Panc1 (cell line): ENCODE measurements at regions not wholly inside any gene's neighbourhood (a gene's known extent, or its start where the extent isn't known, plus 50 kb on each side); places are given as distances from the start of the nearest gene placed in this dataset.

Source experiments
- ATAC-seq: fragments of 200-7000 bp; cut with Tn5 transposase; 2 replicates; pipeline ENCODE4 v1.9.1; 2020; ENCODE audit warnings: mild to moderate bottlenecking, moderate library complexity
- BruUV-seq: library from RNA; stranded (reverse); fragments of 400-500 nt; replicated peaks from 2 replicates; lab custom pipeline; 2021; lab: Mats Ljungman, UMichigan
- CTCF ChIA-PET: fragments of 300-600 bp; sonication (Branson Sonifier 250); formaldehyde crosslinking; loops from one replicate; lab custom pipeline; 2022; ENCODE audit warnings: antibody characterized with exemption; lab: Charles Lee
- POLR2A ChIA-PET: fragments of 300-600 bp; sonication (Branson Sonifier 250); formaldehyde crosslinking; loops from one replicate; lab custom pipeline; 2022; ENCODE audit warnings: antibody characterized with exemption; lab: Charles Lee
- DNase-seq: peaks from one replicate; pipeline ENCODE4 v3.0.0-alpha.2; 2010; ENCODE audit warnings: low read depth, low spot score
- H3K27ac ChIP-seq: 2 replicates; pipeline ENCODE4 v1.5.1; 2011; ENCODE audit warnings: mild to moderate bottlenecking, low read length, inconsistent platforms
- H3K27me3 ChIP-seq: fragments of 200-500 bp; sonication (Bioruptor generic); 2 replicates; pipeline ENCODE4 v1.6.0; 2014; ENCODE audit warnings: low read length, inconsistent platforms; ENCODE audit not compliant: control insufficient read depth, insufficient read depth
- H3K36me3 ChIP-seq: fragments of 200-500 bp; sonication (Bioruptor generic); 2 replicates; pipeline ENCODE4 v1.5.1; 2014; ENCODE audit warnings: inconsistent platforms, mild to moderate bottlenecking, low read length, moderate library complexity; ENCODE audit not compliant: control insufficient read depth, insufficient read depth
- H3K4me1 ChIP-seq: 2 replicates; pipeline ENCODE4 v1.5.1; 2011; ENCODE audit warnings: inconsistent platforms, mild to moderate bottlenecking, low read length, moderate library complexity; ENCODE audit not compliant: control insufficient read depth, insufficient read depth
- H3K4me3 ChIP-seq, 2 experiments: 2 replicates each; pipeline ENCODE4 v1.5.1; 2011 to 2012; ENCODE audit warnings: low read depth in 2 of 2, low read length in 2 of 2, mild to moderate bottlenecking in 2 of 2, inconsistent platforms in 1 of 2, moderate library complexity in 1 of 2
- H3K9me3 ChIP-seq: fragments of 200-500 bp; sonication (Bioruptor generic); 2 replicates; pipeline ENCODE4 v1.5.1; 2014; ENCODE audit warnings: low read depth, mild to moderate bottlenecking, inconsistent platforms, low read length, moderate library complexity; ENCODE audit not compliant: control insufficient read depth, insufficient read depth
- POLR2AphosphoS5 ChIP-seq: IDR thresholded peaks from 2 replicates; pipeline ENCODE4 v1.6.1; 2012; ENCODE audit warnings: mild to moderate bottlenecking, low read depth, low read length, moderate library complexity
- SIN3A ChIP-seq: IDR thresholded peaks from 2 replicates; pipeline ENCODE4 v1.6.1; 2012; ENCODE audit warnings: low read depth, mild to moderate bottlenecking, low read length, moderate library complexity, borderline replicate concordance; ENCODE audit not compliant: insufficient read depth
- TCF7L2 ChIP-seq: IDR thresholded peaks from 2 replicates; pipeline ENCODE4 v1.6.1; 2011; ENCODE audit warnings: mild to moderate bottlenecking, low read depth, low read length, inconsistent platforms
- in situ Hi-C: cut with HindIII; loops from 2 replicates; pipeline ENCODE4 v1.10.0; 2016; ENCODE audit warnings: low sequenced_read_pairs, low pct_unique_long_range_greater_than_20kb
- intact Hi-C: fragments of 100-400 bp; cut with micrococcal nuclease; formaldehyde crosslinking; loops from one replicate; pipeline ENCODE4 v1.10.0; 2022; ENCODE audit not compliant: unreplicated experiment
- TF ChIP-seq, protein P1 (sequence below): fragments of 450-650 bp; IDR thresholded peaks from 2 replicates; pipeline ENCODE4 v1.5.1; 2017; ENCODE audit warnings: mild to moderate bottlenecking
- TF ChIP-seq, protein P2 (sequence below), 2 experiments: IDR thresholded peaks; 2 replicates each; pipeline ENCODE4 v1.6.1; 2011 to 2012; ENCODE audit warnings: low read depth in 2 of 2, control low read depth in 1 of 2, low read length in 1 of 2, mild to moderate bottlenecking in 1 of 2, moderate library complexity in 1 of 2; ENCODE audit not compliant: insufficient read depth in 1 of 2

DNA sequence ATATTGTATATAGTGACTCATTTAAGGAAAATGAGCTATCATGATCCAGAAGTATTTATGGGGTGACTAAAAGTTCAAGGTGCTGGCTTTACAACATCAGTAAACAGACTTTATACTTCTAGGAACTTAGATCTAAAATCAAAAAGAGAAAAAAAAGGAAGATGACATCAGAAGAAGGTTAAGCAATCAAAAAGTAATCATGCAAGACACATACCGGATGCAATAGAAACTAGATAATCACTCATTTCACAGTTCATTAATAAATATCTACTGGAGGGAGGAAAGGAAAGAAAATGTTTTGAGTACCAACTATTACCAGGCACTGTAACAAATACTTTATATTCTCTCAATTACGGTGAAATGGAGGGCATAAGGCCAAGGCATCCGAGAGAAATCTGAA lies 276.4 kb downstream of the SPRY1 start:
- DNase-seq: no peak
- ATAC-seq: no peak
- Histone ChIP-seq H3K27ac (peak overlapping the region; percentile 68; the same call in 1 of the 2 replicates), H3K4me3 (no peak overlapping the region), H3K4me1 (peaks cover 7% of the 10 kb centered on the region), H3K27me3 (no peaks in the 10 kb centered on the region), H3K36me3 (no peaks in the 10 kb centered on the region), H3K9me3 (no peaks in the 10 kb centered on the region)
- no TSS peak for BruUV-seq
- ChIA-PET CTCF (no interaction called here), POLR2A (no interaction called here)
- TF ChIP-seq TCF7L2: 0 out of 2 replicates have a peak, but pooled peaks have one; percentile 28
- TF ChIP-seq POLR2AphosphoS5: no peak
- in situ Hi-C loops (no loop called here), intact Hi-C loops (no loop called here)

DNA sequence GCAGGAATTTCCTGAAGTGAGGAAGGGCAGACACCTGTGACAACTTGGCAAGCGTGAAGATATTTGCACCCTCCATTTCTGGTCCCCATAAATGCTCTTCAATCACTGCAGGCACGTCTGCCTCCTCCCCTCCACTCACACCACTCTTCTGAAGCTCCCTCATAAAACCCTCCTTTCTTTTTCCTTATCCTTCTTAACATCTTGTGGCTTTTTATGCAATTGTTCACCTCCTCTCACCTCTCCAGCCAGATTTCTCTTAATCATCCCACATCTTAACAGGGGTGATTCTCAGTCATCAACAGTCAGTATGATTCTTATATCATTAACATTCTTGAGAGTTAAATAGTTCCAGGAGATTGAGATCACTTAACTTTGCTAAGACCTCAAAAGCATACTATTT lies 277.4 kb downstream of the SPRY1 start:
- intact Hi-C loops (no loop called here), in situ Hi-C loops (no loop called here)
- Histone ChIP-seq H3K27ac (peak overlapping the region; percentile 68; the same call in 1 of the 2 replicates), H3K36me3 (no peaks in the 10 kb centered on the region), H3K27me3 (no peaks in the 10 kb centered on the region), H3K4me3 (no peak overlapping the region), H3K4me1 (peaks cover 7% of the 10 kb centered on the region), H3K9me3 (no peaks in the 10 kb centered on the region)
- TF ChIP-seq, protein P1, sequence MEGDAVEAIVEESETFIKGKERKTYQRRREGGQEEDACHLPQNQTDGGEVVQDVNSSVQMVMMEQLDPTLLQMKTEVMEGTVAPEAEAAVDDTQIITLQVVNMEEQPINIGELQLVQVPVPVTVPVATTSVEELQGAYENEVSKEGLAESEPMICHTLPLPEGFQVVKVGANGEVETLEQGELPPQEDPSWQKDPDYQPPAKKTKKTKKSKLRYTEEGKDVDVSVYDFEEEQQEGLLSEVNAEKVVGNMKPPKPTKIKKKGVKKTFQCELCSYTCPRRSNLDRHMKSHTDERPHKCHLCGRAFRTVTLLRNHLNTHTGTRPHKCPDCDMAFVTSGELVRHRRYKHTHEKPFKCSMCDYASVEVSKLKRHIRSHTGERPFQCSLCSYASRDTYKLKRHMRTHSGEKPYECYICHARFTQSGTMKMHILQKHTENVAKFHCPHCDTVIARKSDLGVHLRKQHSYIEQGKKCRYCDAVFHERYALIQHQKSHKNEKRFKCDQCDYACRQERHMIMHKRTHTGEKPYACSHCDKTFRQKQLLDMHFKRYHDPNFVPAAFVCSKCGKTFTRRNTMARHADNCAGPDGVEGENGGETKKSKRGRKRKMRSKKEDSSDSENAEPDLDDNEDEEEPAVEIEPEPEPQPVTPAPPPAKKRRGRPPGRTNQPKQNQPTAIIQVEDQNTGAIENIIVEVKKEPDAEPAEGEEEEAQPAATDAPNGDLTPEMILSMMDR: no peak
- TF ChIP-seq TCF7L2: 0 out of 2 replicates have a peak, but pooled peaks have one; percentile 52
- no peak for TF ChIP-seq SIN3A
- TF ChIP-seq, protein P2, sequence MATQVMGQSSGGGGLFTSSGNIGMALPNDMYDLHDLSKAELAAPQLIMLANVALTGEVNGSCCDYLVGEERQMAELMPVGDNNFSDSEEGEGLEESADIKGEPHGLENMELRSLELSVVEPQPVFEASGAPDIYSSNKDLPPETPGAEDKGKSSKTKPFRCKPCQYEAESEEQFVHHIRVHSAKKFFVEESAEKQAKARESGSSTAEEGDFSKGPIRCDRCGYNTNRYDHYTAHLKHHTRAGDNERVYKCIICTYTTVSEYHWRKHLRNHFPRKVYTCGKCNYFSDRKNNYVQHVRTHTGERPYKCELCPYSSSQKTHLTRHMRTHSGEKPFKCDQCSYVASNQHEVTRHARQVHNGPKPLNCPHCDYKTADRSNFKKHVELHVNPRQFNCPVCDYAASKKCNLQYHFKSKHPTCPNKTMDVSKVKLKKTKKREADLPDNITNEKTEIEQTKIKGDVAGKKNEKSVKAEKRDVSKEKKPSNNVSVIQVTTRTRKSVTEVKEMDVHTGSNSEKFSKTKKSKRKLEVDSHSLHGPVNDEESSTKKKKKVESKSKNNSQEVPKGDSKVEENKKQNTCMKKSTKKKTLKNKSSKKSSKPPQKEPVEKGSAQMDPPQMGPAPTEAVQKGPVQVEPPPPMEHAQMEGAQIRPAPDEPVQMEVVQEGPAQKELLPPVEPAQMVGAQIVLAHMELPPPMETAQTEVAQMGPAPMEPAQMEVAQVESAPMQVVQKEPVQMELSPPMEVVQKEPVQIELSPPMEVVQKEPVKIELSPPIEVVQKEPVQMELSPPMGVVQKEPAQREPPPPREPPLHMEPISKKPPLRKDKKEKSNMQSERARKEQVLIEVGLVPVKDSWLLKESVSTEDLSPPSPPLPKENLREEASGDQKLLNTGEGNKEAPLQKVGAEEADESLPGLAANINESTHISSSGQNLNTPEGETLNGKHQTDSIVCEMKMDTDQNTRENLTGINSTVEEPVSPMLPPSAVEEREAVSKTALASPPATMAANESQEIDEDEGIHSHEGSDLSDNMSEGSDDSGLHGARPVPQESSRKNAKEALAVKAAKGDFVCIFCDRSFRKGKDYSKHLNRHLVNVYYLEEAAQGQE (IDR thresholded peaks at IDR 0.05; ENCODE audit: insufficient read depth in 1 of 2, low read depth in 2 of 2, low read length in 1 of 2): no peak
- no peak for TF ChIP-seq POLR2AphosphoS5
- BruUV-seq: no TSS peak
- CTCF ChIA-PET: no interaction called here
- POLR2A ChIA-PET: no interaction called here
- DNase-seq (no peak), ATAC-seq (no peak)

DNA sequence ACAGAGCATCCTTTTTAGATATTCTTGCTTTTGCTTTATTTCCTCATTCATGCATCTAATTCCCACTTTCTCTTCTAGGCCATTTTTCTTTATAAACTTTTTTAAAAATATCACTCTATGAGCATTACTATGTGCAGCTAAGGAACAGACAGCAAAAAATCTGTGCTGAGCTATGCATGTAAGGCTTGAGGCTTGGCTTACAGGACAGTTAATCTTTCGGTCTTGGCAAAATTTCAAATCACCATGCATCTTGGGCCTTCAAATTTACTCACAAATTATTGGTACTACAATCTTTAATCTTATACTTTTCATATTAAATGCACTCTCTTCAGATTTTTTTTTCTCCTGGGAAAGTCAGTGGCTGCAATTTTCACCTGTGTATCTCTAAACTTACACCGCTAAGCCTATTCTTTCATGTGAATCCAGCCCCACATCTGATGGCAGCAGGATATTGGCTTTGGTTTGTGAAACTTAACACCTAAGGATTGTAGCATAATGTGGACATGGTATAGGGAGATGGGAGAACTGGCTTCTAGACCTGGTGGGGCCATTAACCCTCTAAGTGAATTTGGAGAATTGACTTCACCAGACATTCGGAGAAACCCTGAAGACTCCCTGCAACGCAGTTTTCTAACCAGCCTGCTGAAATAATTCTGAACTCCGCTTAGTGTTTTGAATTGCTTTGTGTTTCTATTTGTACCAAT lies 278.3 kb downstream of the SPRY1 start:
- Histone ChIP-seq H3K27me3 (no peaks in the 10 kb centered on the region), H3K36me3 (no peaks in the 10 kb centered on the region), H3K4me3 (no peak overlapping the region), H3K9me3 (no peaks in the 10 kb centered on the region), H3K27ac (peak overlapping the region; percentile 41; the same call in 1 of the 2 replicates), H3K4me1 (peaks cover 7% of the 10 kb centered on the region)
- ChIA-PET CTCF (no interaction called here), POLR2A (no interaction called here)
- TF ChIP-seq SIN3A: no peak
- ATAC-seq (no peak), DNase-seq (no peak)
- intact Hi-C loops (no loop called here), in situ Hi-C loops (no loop called here)
- no TSS peak for BruUV-seq
